GM12878 (cell line): ENCODE measurements at regions not wholly inside any gene's neighbourhood (a gene's known extent, or its start where the extent isn't known, plus 50 kb on each side); places are given as distances from the start of the nearest gene placed in this dataset.

Source experiments
- EP300 ChIP-seq, 2 experiments: fragments of 150-350 bp in 1 of 2; IDR thresholded peaks; 2 replicates each; pipeline ENCODE4 v1.6.1; 2011 to 2012; ENCODE audit warnings: low read depth in 2 of 2, low read length in 2 of 2, borderline replicate concordance in 1 of 2, improper control_type of control experiment in 1 of 2, inconsistent platforms in 1 of 2; ENCODE audit not compliant: control insufficient read depth in 1 of 2
- TF ChIP-seq, protein P1 (sequence below), 3 experiments: IDR thresholded peaks in 2 of 3; conservative IDR thresholded peaks in 1 of 3; 2 replicates each; pipeline ENCODE4 v1.5.1; 2011; ENCODE audit warnings: low read depth in 3 of 3, low read length in 3 of 3, mild to moderate bottlenecking in 3 of 3, control low read depth in 2 of 3, moderate library complexity in 2 of 3, inconsistent platforms in 1 of 3, mixed read lengths in 1 of 3; ENCODE audit not compliant: control insufficient read depth in 2 of 3, insufficient read depth in 1 of 3; ENCODE audit errors: extremely low read depth in 1 of 3

- TF ChIP-seq, protein P1, sequence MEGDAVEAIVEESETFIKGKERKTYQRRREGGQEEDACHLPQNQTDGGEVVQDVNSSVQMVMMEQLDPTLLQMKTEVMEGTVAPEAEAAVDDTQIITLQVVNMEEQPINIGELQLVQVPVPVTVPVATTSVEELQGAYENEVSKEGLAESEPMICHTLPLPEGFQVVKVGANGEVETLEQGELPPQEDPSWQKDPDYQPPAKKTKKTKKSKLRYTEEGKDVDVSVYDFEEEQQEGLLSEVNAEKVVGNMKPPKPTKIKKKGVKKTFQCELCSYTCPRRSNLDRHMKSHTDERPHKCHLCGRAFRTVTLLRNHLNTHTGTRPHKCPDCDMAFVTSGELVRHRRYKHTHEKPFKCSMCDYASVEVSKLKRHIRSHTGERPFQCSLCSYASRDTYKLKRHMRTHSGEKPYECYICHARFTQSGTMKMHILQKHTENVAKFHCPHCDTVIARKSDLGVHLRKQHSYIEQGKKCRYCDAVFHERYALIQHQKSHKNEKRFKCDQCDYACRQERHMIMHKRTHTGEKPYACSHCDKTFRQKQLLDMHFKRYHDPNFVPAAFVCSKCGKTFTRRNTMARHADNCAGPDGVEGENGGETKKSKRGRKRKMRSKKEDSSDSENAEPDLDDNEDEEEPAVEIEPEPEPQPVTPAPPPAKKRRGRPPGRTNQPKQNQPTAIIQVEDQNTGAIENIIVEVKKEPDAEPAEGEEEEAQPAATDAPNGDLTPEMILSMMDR (IDR thresholded peaks at IDR 0.05 in 2 of 3, conservative IDR thresholded peaks at IDR 0.05 in 1 of 3; ENCODE audit: control insufficient read depth in 2 of 3, extremely low read depth in 1 of 3, insufficient read depth in 1 of 3, low read depth in 3 of 3, low read length in 3 of 3) = no peak
- no peak for TF ChIP-seq EP300 (IDR thresholded peaks at IDR 0.05; ENCODE audit: borderline replicate concordance in 1 of 2, control insufficient read depth in 1 of 2, low read depth in 2 of 2, low read length in 2 of 2)
Measured at GRCh38 chr15:88326924-88327323, 70.4 kb upstream of the NTRK3 start.
